H1 (cell line): ENCODE measurements at regions not wholly inside any gene's neighbourhood (a gene's known extent, or its start where the extent isn't known, plus 50 kb on each side); places are given as distances from the start of the nearest gene placed in this dataset.

Experiments
- CBX5 ChIP-seq: fragments of 300-800, 300-1000 bp; sonication (generic); IDR thresholded peaks from 2 replicates; pipeline ENCODE4 v1.7.1; 2016; ENCODE audit warnings: antibody characterized with exemption, low read length, low read depth
- JUN ChIP-seq: IDR thresholded peaks from 2 replicates; pipeline ENCODE4 v1.6.1; 2011; ENCODE audit warnings: low read depth, mild to moderate bottlenecking, improper control_type of control experiment, low read length
- POLR2AphosphoS5 ChIP-seq: IDR thresholded peaks from 2 replicates; pipeline ENCODE4 v1.6.1; 2011; ENCODE audit warnings: low read depth, low read length
- RBBP5 ChIP-seq: IDR thresholded peaks from 2 replicates; pipeline ENCODE4 v1.7.1; 2012; ENCODE audit warnings: low read depth, mild to moderate bottlenecking, inconsistent platforms, low read length, moderate library complexity, borderline replicate concordance
- SP4 ChIP-seq: IDR thresholded peaks from 2 replicates; pipeline ENCODE4 v1.6.1; 2012; ENCODE audit warnings: low read length, inconsistent platforms
- TAF7 ChIP-seq: optimal IDR thresholded peaks from 2 replicates; pipeline ENCODE3; 2011; ENCODE audit warnings: low read depth, mild to moderate bottlenecking, inconsistent platforms, low read length, moderate library complexity, borderline replicate concordance
- TBP ChIP-seq: IDR thresholded peaks from 2 replicates; pipeline ENCODE4 v1.6.1; 2011; ENCODE audit warnings: low read depth, low read length, improper control_type of control experiment

- TF ChIP-seq TAF7 (no peak), SP4 (no peak), POLR2AphosphoS5 (no peak), TBP (no peak), RBBP5 (no peak), CBX5 (no peak), JUN (no peak)
Measured at GRCh38 chr2:42853549-42854206, 61.3 kb upstream of the HAAO start (continued).
